Vagina (tissue), 2 donors: ENCODE measurements at regions not wholly inside any gene's neighbourhood (a gene's known extent, or its start where the extent isn't known, plus 50 kb on each side); places are given as distances from the start of the nearest gene placed in this dataset.

ENCODE experiments used
- DNase-seq, 2 donors: peaks; one replicate each; pipeline ENCODE4 v3.0.0-alpha.2; 2017; ENCODE audit errors: extremely low spot score in 2 of 2
- H3K27ac ChIP-seq: fragments of 200-600 bp; sonication (generic); one replicate; pipeline ENCODE4 v1.5.1; 2019
- H3K27me3 ChIP-seq: fragments of 200-600 bp; sonication (generic); one replicate; pipeline ENCODE4 v1.5.1; 2019
- H3K36me3 ChIP-seq, 2 donors: fragments of 200-600 bp; sonication (generic); one replicate each; pipeline ENCODE4 v1.5.1; 2017 to 2019
- H3K4me1 ChIP-seq: fragments of 200-600 bp; sonication (generic); one replicate; pipeline ENCODE4 v1.5.1; 2019
- H3K4me3 ChIP-seq, 2 donors: fragments of 200-600 bp; sonication (generic); 1 replicate in 1 of 2; 2 replicates in 1 of 2; pipeline ENCODE4 v1.5.1; 2016 to 2019
- H3K9me3 ChIP-seq: fragments of 200-600 bp; sonication (generic); one replicate; pipeline ENCODE4 v1.5.1; 2019
- CTCF ChIP-seq, 3 experiments: fragments of 450-650 bp in 2 of 3; fragments of 200-600 bp in 1 of 3; sonication (generic) in 1 of 3; IDR thresholded peaks; one replicate each; pipeline ENCODE4 v1.5.1; 2017 to 2019; ENCODE audit warnings: antibody characterized with exemption in 3 of 3, mild to moderate bottlenecking in 2 of 3, moderate library complexity in 2 of 3
- POLR2A ChIP-seq, 2 donors: fragments of 450-650 bp; IDR thresholded peaks; one replicate each; pipeline ENCODE4 v1.6.1; 2017; ENCODE audit warnings: antibody characterized with exemption in 2 of 2, mild to moderate bottlenecking in 2 of 2, moderate library complexity in 2 of 2
- POLR2AphosphoS5 ChIP-seq, 2 donors: sonication (generic); formaldehyde crosslinking; IDR thresholded peaks; one replicate each; pipeline ENCODE4 v1.9.0; 2017; ENCODE audit warnings: antibody characterized with exemption in 2 of 2, mild to moderate bottlenecking in 2 of 2, low read depth in 1 of 2; ENCODE audit not compliant: insufficient read depth in 1 of 2
- intact Hi-C: fragments of 100-400 bp; cut with DNase I; formaldehyde crosslinking; loops from one replicate; pipeline ENCODE4 v1.15.1; 2023

DNA sequence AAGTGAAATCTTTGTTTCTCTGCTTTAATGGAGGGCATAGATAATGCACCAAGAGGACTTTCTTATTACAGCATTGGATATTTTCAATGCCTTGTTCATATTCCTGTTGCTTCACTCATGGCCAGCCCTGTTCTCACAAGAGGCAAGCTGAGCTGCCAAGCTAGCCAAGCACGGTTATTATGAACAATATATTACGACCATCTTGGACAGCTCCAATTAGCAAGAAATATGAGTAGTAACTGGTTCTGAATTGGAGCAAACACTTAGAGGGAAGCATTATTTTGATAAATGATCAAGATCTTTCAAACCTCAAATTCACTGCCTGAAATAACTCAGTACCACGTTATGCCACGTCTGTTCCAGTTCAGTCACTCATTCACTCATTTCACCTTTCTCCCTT lies 159.8 kb downstream of the SETD4 start:
- intact Hi-C loops: no loop called here
- no peak for TF ChIP-seq POLR2A (IDR thresholded peaks at IDR 0.05)
- no peak for TF ChIP-seq POLR2AphosphoS5 (IDR thresholded peaks at IDR 0.05; ENCODE audit: insufficient read depth in 1 of 2, low read depth in 1 of 2)
- no peak for TF ChIP-seq CTCF (IDR thresholded peaks at IDR 0.05)
- H3K9me3 ChIP-seq: no peaks in the 10 kb centered on the region
- H3K27ac ChIP-seq: no peak overlapping the region
- H3K36me3 ChIP-seq: no peaks in the 10 kb centered on the region
- no peak overlapping the region for H3K4me3 ChIP-seq
- H3K4me1 ChIP-seq: peaks cover 5% of the 10 kb centered on the region
- no peaks in the 10 kb centered on the region for H3K27me3 ChIP-seq
- no peak for DNase-seq

DNA sequence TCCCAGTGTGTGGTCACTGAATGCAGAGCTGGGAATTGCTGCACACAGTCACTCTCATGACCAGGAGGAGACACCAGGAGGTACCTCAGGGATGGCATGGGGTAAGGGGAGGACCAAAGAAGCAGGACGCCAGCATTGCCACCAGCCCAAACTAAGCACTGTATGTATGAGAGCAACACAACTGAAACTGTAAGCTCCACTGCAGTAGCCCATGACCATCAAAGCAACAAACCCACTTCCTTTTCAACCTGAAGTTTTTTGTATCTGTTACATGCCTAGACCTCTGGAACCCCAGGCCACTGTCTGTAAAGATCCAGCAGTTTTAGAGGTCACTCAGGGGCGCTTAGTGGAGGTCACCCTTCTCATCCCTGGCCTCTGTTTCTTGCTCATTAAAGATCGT lies 164.3 kb downstream of the SETD4 start:
- no peak for TF ChIP-seq POLR2AphosphoS5 (IDR thresholded peaks at IDR 0.05; ENCODE audit: insufficient read depth in 1 of 2, low read depth in 1 of 2)
- no peak for TF ChIP-seq POLR2A (IDR thresholded peaks at IDR 0.05)
- TF ChIP-seq CTCF (IDR thresholded peaks at IDR 0.05): no peak
- H3K27me3 ChIP-seq: no peaks in the 10 kb centered on the region
- no peak for DNase-seq
- intact Hi-C loops: no loop called here
- no peak overlapping the region for H3K27ac ChIP-seq
- no peak overlapping the region for H3K4me3 ChIP-seq
- no peaks in the 10 kb centered on the region for H3K4me1 ChIP-seq
- no peaks in the 10 kb centered on the region for H3K9me3 ChIP-seq
- no peaks in the 10 kb centered on the region for H3K36me3 ChIP-seq

GRCh38 chr21:35895598-35895997 lies 164.7 kb downstream of the SETD4 start:
- Histone ChIP-seq H3K4me1 (no peaks in the 10 kb centered on the region), H3K27ac (no peak overlapping the region), H3K9me3 (no peaks in the 10 kb centered on the region), H3K36me3 (no peaks in the 10 kb centered on the region), H3K4me3 (no peak overlapping the region), H3K27me3 (no peaks in the 10 kb centered on the region)
- TF ChIP-seq CTCF (IDR thresholded peaks at IDR 0.05) (no peak), POLR2A (IDR thresholded peaks at IDR 0.05) (no peak), POLR2AphosphoS5 (IDR thresholded peaks at IDR 0.05; ENCODE audit: insufficient read depth in 1 of 2, low read depth in 1 of 2) (no peak)
- no peak for DNase-seq
- intact Hi-C loops: no loop called here

- no peak overlapping the region for H3K4me3 ChIP-seq
- H3K36me3 ChIP-seq: no peaks in the 10 kb centered on the region
- H3K9me3 ChIP-seq: no peaks in the 10 kb centered on the region
- no peak for DNase-seq
- H3K27me3 ChIP-seq: no peaks in the 10 kb centered on the region
- intact Hi-C loops: no loop called here
- H3K27ac ChIP-seq: no peak overlapping the region
- TF ChIP-seq CTCF (IDR thresholded peaks at IDR 0.05) (no peak), POLR2AphosphoS5 (IDR thresholded peaks at IDR 0.05; ENCODE audit: insufficient read depth in 1 of 2, low read depth in 1 of 2) (no peak), POLR2A (IDR thresholded peaks at IDR 0.05) (no peak)
- no peaks in the 10 kb centered on the region for H3K4me1 ChIP-seq
Observed at GRCh38 chr21:35893156-35893555, 167.2 kb downstream of the SETD4 start.

GRCh38 chr21:35886887-35887286 lies 173.4 kb downstream of the SETD4 start:
- no peak for TF ChIP-seq POLR2AphosphoS5 (IDR thresholded peaks at IDR 0.05; ENCODE audit: insufficient read depth in 1 of 2, low read depth in 1 of 2)
- TF ChIP-seq CTCF (IDR thresholded peaks at IDR 0.05): no peak
- no peak for TF ChIP-seq POLR2A (IDR thresholded peaks at IDR 0.05)
- no peaks in the 10 kb centered on the region for H3K9me3 ChIP-seq
- intact Hi-C loops: no loop called here
- H3K27me3 ChIP-seq: no peaks in the 10 kb centered on the region
- no peak overlapping the region for H3K27ac ChIP-seq
- no peak for DNase-seq
- no peaks in the 10 kb centered on the region for H3K36me3 ChIP-seq
- H3K4me1 ChIP-seq: peaks cover 8% of the 10 kb centered on the region
- no peak overlapping the region for H3K4me3 ChIP-seq
